NCI-H345 (cell line): ENCODE measurements at regions not wholly inside any gene's neighbourhood (a gene's known extent, or its start where the extent isn't known, plus 50 kb on each side); places are given as distances from the start of the nearest gene placed in this dataset.
"Not testable (repeated sequence)": the region's sequence is repeated elsewhere in the genome, so short reads cannot be mapped to it uniquely, and the experiment has no call there.

Experiments
- DNase-seq: peaks from one replicate; lab custom pipeline; 2025; lab: John Stamatoyannopoulos, UW

GRCh38 chr5:98128271-98128670 is 645.2 kb upstream of the RGMB start:
- DNase-seq, result no peak

- DNase-seq, result no peak
These were observed 644.6 kb upstream of the RGMB start for GRCh38 chr5:98128846-98129245.

GRCh38 chr5:98130261-98131035 is 643.0 kb upstream of the RGMB start:
- DNase-seq, result no peak

- no peak for DNase-seq
These were observed 629.3 kb upstream of the RGMB start for GRCh38 chr5:98144116-98144515.

- DNase-seq, result no peak
These were observed 628.8 kb upstream of the RGMB start for GRCh38 chr5:98144710-98145109.

- DNase-seq, result no peak
These were observed 616.1 kb upstream of the RGMB start for GRCh38 chr5:98157368-98157767.

GRCh38 chr5:98158440-98158839 is 615.0 kb upstream of the RGMB start:
- no peak for DNase-seq

GRCh38 chr5:98163796-98164493 is 609.5 kb upstream of the RGMB start:
- no peak for DNase-seq

GRCh38 chr5:98168871-98169270 is 604.6 kb upstream of the RGMB start:
- DNase-seq, result no peak

- DNase-seq, result no peak
These were observed 602.5 kb upstream of the RGMB start for GRCh38 chr5:98170994-98171393.

GRCh38 chr5:98173334-98173733 is 600.1 kb upstream of the RGMB start:
- no peak for DNase-seq

GRCh38 chr5:98175474-98175873 is 598.0 kb upstream of the RGMB start:
- DNase-seq, result no peak

GRCh38 chr5:98179791-98180755 is 593.4 kb upstream of the RGMB start:
- peak; percentile 46 for DNase-seq

- no peak for DNase-seq
These were observed 587.3 kb upstream of the RGMB start for GRCh38 chr5:98186128-98186527.

- no peak for DNase-seq
These were observed 585.5 kb upstream of the RGMB start for GRCh38 chr5:98187945-98188344.

GRCh38 chr5:98190344-98190743 is 583.1 kb upstream of the RGMB start:
- DNase-seq, result not testable (repeated sequence)

GRCh38 chr5:98193921-98194760 is 579.3 kb upstream of the RGMB start:
- no peak for DNase-seq

- no peak for DNase-seq
These were observed 572.5 kb upstream of the RGMB start for GRCh38 chr5:98200726-98201541.

- DNase-seq, result no peak
These were observed 568.7 kb upstream of the RGMB start for GRCh38 chr5:98204798-98205197.

GRCh38 chr5:98205691-98206461 is 567.6 kb upstream of the RGMB start:
- no peak for DNase-seq
